NCI-H2107 (cell line): ENCODE measurements at regions not wholly inside any gene's neighbourhood (a gene's known extent, or its start where the extent isn't known, plus 50 kb on each side); places are given as distances from the start of the nearest gene placed in this dataset.
"Not testable (repeated sequence)": the region's sequence is repeated elsewhere in the genome, so short reads cannot be mapped to it uniquely, and the experiment has no call there.

Experiments used
- DNase-seq: peaks from one replicate; lab custom pipeline; 2025; lab: John Stamatoyannopoulos, UW

- DNase-seq: no peak
Observed at GRCh38 chr12:114192549-114192948, 213.4 kb downstream of the TBX5 start.

- no peak for DNase-seq
Observed at GRCh38 chr12:114192013-114192412, 213.9 kb downstream of the TBX5 start.

GRCh38 chr12:114191581-114191980, 214.4 kb downstream of the TBX5 start:
- DNase-seq: no peak

- no peak for DNase-seq
Observed at GRCh38 chr12:114190971-114191370, 215.0 kb downstream of the TBX5 start.

GRCh38 chr12:114189266-114189665, 216.7 kb downstream of the TBX5 start:
- DNase-seq: no peak

GRCh38 chr12:114186241-114187002, 219.5 kb downstream of the TBX5 start:
- no peak for DNase-seq

- DNase-seq: no peak
Observed at GRCh38 chr12:114185036-114185435, 218.9 kb upstream of the RBM19 start.

GRCh38 chr12:114174326-114174725, 208.2 kb upstream of the RBM19 start:
- DNase-seq: no peak

- DNase-seq: no peak
Observed at GRCh38 chr12:114172135-114172534, 206.0 kb upstream of the RBM19 start.

- no peak for DNase-seq
Observed at GRCh38 chr12:114168061-114168460, 201.9 kb upstream of the RBM19 start.

GRCh38 chr12:114167431-114167830, 201.3 kb upstream of the RBM19 start:
- no peak for DNase-seq

GRCh38 chr12:114166362-114166761, 200.2 kb upstream of the RBM19 start:
- DNase-seq: no peak

- no peak for DNase-seq
Observed at GRCh38 chr12:114165921-114166320, 199.8 kb upstream of the RBM19 start.

- DNase-seq: no peak
Observed at GRCh38 chr12:114164351-114164750, 198.2 kb upstream of the RBM19 start.

- no peak for DNase-seq
Observed at GRCh38 chr12:114163771-114164170, 197.6 kb upstream of the RBM19 start.

GRCh38 chr12:114160445-114160844, 194.3 kb upstream of the RBM19 start:
- DNase-seq: no peak

GRCh38 chr12:114152890-114153289, 186.8 kb upstream of the RBM19 start:
- DNase-seq: no peak

- DNase-seq: no peak
Observed at GRCh38 chr12:114152066-114152465, 185.9 kb upstream of the RBM19 start.

- DNase-seq: not testable (repeated sequence)
Observed at GRCh38 chr12:114150584-114150983, 184.5 kb upstream of the RBM19 start.

- no peak for DNase-seq
Observed at GRCh38 chr12:114141921-114142564, 175.9 kb upstream of the RBM19 start.

GRCh38 chr12:114140576-114140975, 174.5 kb upstream of the RBM19 start:
- no peak for DNase-seq

- no peak for DNase-seq
Observed at GRCh38 chr12:114136631-114137030, 170.5 kb upstream of the RBM19 start.

- DNase-seq: no peak
Observed at GRCh38 chr12:114134922-114135321, 168.8 kb upstream of the RBM19 start.

- no peak for DNase-seq
Observed at GRCh38 chr12:114131824-114132223, 165.7 kb upstream of the RBM19 start.
